ENCODE measurements at regions not wholly inside any gene's neighbourhood (a gene's known extent, or its start where the extent isn't known, plus 50 kb on each side); places are given as distances from the start of the nearest gene placed in this dataset.
"Not testable (repeated sequence)": the region's sequence is repeated elsewhere in the genome, so short reads cannot be mapped to it uniquely, and the experiment has no call there.

GRCh38 chr13:78139765-78140164, 221.1 kb upstream of the EDNRB start:
- no peak for DNase-seq (ENCODE audit: low read depth, low spot score)

GRCh38 chr13:78138756-78139155, 220.1 kb upstream of the EDNRB start:
- DNase-seq (ENCODE audit: low read depth, low spot score): no peak

GRCh38 chr13:78137404-78138142, 218.9 kb upstream of the EDNRB start:
- DNase-seq (ENCODE audit: low read depth, low spot score): peak; percentile 63

GRCh38 chr13:78136966-78137365, 218.3 kb upstream of the EDNRB start:
- DNase-seq (ENCODE audit: low read depth, low spot score): no peak

- no peak for DNase-seq (ENCODE audit: low read depth, low spot score)
Measured at GRCh38 chr13:78133511-78133910, 214.9 kb upstream of the EDNRB start.

- DNase-seq (ENCODE audit: low read depth, low spot score): no peak
Measured at GRCh38 chr13:78131811-78132210, 213.2 kb upstream of the EDNRB start.

GRCh38 chr13:78131346-78131745, 212.7 kb upstream of the EDNRB start:
- DNase-seq (ENCODE audit: low read depth, low spot score): no peak

GRCh38 chr13:78129823-78130222, 211.2 kb upstream of the EDNRB start:
- DNase-seq (ENCODE audit: low read depth, low spot score): no peak

- DNase-seq (ENCODE audit: low read depth, low spot score): no peak
Measured at GRCh38 chr13:78129359-78129758, 210.7 kb upstream of the EDNRB start.

GRCh38 chr13:78121459-78122348, 203.1 kb upstream of the EDNRB start:
- peak; percentile 47 for DNase-seq (ENCODE audit: low read depth, low spot score)

- no peak for DNase-seq (ENCODE audit: low read depth, low spot score)
Measured at GRCh38 chr13:78121001-78121400, 202.4 kb upstream of the EDNRB start.

GRCh38 chr13:78120144-78120543, 201.5 kb upstream of the EDNRB start:
- DNase-seq (ENCODE audit: low read depth, low spot score): not testable (repeated sequence)

- DNase-seq (ENCODE audit: low read depth, low spot score): not testable (repeated sequence)
Measured at GRCh38 chr13:78117070-78117469, 198.4 kb upstream of the EDNRB start.

GRCh38 chr13:78105656-78106055, 187.0 kb upstream of the EDNRB start:
- no peak for DNase-seq (ENCODE audit: low read depth, low spot score)

GRCh38 chr13:78103936-78104335, 185.3 kb upstream of the EDNRB start:
- DNase-seq (ENCODE audit: low read depth, low spot score): no peak

GRCh38 chr13:78102741-78103140, 184.1 kb upstream of the EDNRB start:
- no peak for DNase-seq (ENCODE audit: low read depth, low spot score)

- DNase-seq (ENCODE audit: low read depth, low spot score): no peak
Measured at GRCh38 chr13:78102121-78102677, 183.6 kb upstream of the EDNRB start.

- no peak for DNase-seq (ENCODE audit: low read depth, low spot score)
Measured at GRCh38 chr13:78100486-78100885, 181.9 kb upstream of the EDNRB start.

- DNase-seq (ENCODE audit: low read depth, low spot score): no peak
Measured at GRCh38 chr13:78098249-78098648, 179.6 kb upstream of the EDNRB start.

GRCh38 chr13:78096221-78096620, 177.6 kb upstream of the EDNRB start:
- no peak for DNase-seq (ENCODE audit: low read depth, low spot score)

- DNase-seq (ENCODE audit: low read depth, low spot score): no peak
Measured at GRCh38 chr13:78087966-78088678, 169.5 kb upstream of the EDNRB start.

Measured in iPS DF 19.7 (cell line).